ENCODE measurements at regions not wholly inside any gene's neighbourhood (a gene's known extent, or its start where the extent isn't known, plus 50 kb on each side); places are given as distances from the start of the nearest gene placed in this dataset.

DNA sequence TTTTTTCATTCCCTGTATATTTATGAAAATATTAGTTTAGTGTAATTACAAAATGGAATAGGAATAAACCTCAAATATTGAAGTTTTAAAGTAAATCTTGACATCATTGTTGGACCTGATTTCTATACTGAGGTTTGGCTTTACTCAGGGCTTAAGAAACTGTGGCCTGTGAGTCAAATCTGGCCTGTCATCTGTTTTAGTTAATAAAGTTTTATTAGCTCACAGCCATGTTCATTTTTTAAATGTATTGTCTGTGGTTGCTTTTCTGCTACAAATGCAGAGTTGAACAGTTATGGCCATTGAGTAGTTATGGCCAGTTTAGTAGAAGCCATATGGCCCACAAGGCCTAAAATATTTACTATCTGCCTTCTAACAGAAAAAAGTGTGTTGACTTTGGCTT is 80.7 kb downstream of the DIPK2A start:
- H3K4me1 Mint-ChIP-seq = peaks cover 10% of the 10 kb centered on the region; the same call in 2 of the 3 replicates
- no peaks in the 10 kb centered on the region for H3K36me3 Mint-ChIP-seq (ENCODE audit: low read depth)

DNA sequence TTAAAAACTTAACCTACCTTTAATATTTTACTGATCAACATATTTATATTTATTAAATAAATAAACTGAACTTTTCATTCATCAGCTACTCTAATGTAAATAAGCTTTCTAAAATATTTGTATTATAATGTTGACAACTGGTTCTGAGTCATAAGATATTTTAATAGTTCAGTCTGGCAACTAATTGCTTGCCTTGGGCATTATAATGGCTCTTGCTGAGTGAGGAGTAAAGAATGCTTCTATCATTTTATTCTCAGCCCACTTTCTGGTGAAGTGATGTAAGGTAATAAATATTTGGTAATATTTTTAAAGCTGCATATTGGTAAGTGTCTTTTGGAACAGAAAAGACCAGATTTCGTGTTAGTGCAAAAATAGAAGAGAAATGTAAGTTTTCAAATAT is 81.5 kb downstream of the DIPK2A start:
- DNase-seq (ENCODE audit: low spot score) = no peak
- Histone ChIP-seq H3K4me1 (ENCODE audit: insufficient read depth) (peaks cover 5% of the 10 kb centered on the region; the same call in 1 of the 2 replicates), H3K4me2 (no peak overlapping the region)
- TF ChIP-seq, protein P1, sequence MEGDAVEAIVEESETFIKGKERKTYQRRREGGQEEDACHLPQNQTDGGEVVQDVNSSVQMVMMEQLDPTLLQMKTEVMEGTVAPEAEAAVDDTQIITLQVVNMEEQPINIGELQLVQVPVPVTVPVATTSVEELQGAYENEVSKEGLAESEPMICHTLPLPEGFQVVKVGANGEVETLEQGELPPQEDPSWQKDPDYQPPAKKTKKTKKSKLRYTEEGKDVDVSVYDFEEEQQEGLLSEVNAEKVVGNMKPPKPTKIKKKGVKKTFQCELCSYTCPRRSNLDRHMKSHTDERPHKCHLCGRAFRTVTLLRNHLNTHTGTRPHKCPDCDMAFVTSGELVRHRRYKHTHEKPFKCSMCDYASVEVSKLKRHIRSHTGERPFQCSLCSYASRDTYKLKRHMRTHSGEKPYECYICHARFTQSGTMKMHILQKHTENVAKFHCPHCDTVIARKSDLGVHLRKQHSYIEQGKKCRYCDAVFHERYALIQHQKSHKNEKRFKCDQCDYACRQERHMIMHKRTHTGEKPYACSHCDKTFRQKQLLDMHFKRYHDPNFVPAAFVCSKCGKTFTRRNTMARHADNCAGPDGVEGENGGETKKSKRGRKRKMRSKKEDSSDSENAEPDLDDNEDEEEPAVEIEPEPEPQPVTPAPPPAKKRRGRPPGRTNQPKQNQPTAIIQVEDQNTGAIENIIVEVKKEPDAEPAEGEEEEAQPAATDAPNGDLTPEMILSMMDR (conservative IDR thresholded peaks at IDR 0.05; ENCODE audit: low read depth in 2 of 2) = no peak
- TF ChIP-seq ZNF114 (CRISPR knock-in tag; IDR thresholded peaks at IDR 0.05) = no peak
- no peak for TF ChIP-seq NANOG (IDR thresholded peaks at IDR 0.05; ENCODE audit: borderline replicate concordance)
- TF ChIP-seq JUNB (IDR thresholded peaks at IDR 0.05; ENCODE audit: unreplicated experiment) = no peak
- TF ChIP-seq CREB1 (CRISPR knock-in tag; IDR thresholded peaks at IDR 0.05; ENCODE audit: low read depth) = no peak
- TF ChIP-seq ZNF331 (CRISPR knock-in tag; IDR thresholded peaks at IDR 0.05; ENCODE audit: low read depth) = no peak
- TF ChIP-seq EZH2phosphoT487 (IDR thresholded peaks at IDR 0.05; ENCODE audit: unreplicated experiment) = no peak
- TF ChIP-seq POLR2AphosphoS5 (IDR thresholded peaks at IDR 0.05; ENCODE audit: low read depth) = no peak

More for the DNA sequence above, 80.7 kb downstream of the DIPK2A start:
- TF ChIP-seq STAT1 (IDR thresholded peaks at IDR 0.05; ENCODE audit: unreplicated experiment) = no peak
- TF ChIP-seq NANOG (IDR thresholded peaks at IDR 0.05; ENCODE audit: borderline replicate concordance) = no peak
- TF ChIP-seq, protein P2, sequence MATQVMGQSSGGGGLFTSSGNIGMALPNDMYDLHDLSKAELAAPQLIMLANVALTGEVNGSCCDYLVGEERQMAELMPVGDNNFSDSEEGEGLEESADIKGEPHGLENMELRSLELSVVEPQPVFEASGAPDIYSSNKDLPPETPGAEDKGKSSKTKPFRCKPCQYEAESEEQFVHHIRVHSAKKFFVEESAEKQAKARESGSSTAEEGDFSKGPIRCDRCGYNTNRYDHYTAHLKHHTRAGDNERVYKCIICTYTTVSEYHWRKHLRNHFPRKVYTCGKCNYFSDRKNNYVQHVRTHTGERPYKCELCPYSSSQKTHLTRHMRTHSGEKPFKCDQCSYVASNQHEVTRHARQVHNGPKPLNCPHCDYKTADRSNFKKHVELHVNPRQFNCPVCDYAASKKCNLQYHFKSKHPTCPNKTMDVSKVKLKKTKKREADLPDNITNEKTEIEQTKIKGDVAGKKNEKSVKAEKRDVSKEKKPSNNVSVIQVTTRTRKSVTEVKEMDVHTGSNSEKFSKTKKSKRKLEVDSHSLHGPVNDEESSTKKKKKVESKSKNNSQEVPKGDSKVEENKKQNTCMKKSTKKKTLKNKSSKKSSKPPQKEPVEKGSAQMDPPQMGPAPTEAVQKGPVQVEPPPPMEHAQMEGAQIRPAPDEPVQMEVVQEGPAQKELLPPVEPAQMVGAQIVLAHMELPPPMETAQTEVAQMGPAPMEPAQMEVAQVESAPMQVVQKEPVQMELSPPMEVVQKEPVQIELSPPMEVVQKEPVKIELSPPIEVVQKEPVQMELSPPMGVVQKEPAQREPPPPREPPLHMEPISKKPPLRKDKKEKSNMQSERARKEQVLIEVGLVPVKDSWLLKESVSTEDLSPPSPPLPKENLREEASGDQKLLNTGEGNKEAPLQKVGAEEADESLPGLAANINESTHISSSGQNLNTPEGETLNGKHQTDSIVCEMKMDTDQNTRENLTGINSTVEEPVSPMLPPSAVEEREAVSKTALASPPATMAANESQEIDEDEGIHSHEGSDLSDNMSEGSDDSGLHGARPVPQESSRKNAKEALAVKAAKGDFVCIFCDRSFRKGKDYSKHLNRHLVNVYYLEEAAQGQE (IDR thresholded peaks at IDR 0.05; ENCODE audit: unreplicated experiment) = no peak
- no peak for TF ChIP-seq ZNF114 (CRISPR knock-in tag; IDR thresholded peaks at IDR 0.05)
- TF ChIP-seq, protein P1 (conservative IDR thresholded peaks at IDR 0.05; ENCODE audit: low read depth in 2 of 2) = no peak
- Mint-ChIP-seq H3K27me3 (ENCODE audit: insufficient read depth, low read depth, poor library complexity) (no peaks in the 10 kb centered on the region), H3K4me3 (no peak overlapping the region), H3K9me3 (no peaks in the 10 kb centered on the region), H3K27ac (no peak overlapping the region)
- DNase-seq (ENCODE audit: low spot score) (no peak), ATAC-seq (no peak)
- no peak overlapping the region for H3K4me3 ChIP-seq
- H3K36me3 ChIP-seq (ENCODE audit: insufficient read depth) = no peaks in the 10 kb centered on the region
- H3K79me2 ChIP-seq (replicated peaks; ENCODE audit: insufficient read depth) = no peaks in the 10 kb centered on the region
- H3K27me3 ChIP-seq (ENCODE audit: insufficient read depth) = no peaks in the 10 kb centered on the region
- H3F3A ChIP-seq (replicated peaks; ENCODE audit: low read depth) = no peaks in the 10 kb centered on the region
- no peak overlapping the region for H3K4me2 ChIP-seq
- H3K9me2 ChIP-seq (ENCODE audit: insufficient read depth) = no peaks in the 10 kb centered on the region; the same call in none of the 2 replicates
- no peak overlapping the region for H3K27ac ChIP-seq (ENCODE audit: low read depth)
- peaks cover 5% of the 10 kb centered on the region; the same call in 1 of the 2 replicates for H3K4me1 ChIP-seq (ENCODE audit: insufficient read depth)
- H2AFZ ChIP-seq = no peak overlapping the region
- no peaks in the 10 kb centered on the region for H4K20me1 ChIP-seq (replicated peaks; ENCODE audit: insufficient read depth)

More for the DNA sequence above, 81.5 kb downstream of the DIPK2A start:
- H3K9me3 Mint-ChIP-seq = no peaks in the 10 kb centered on the region
- Histone ChIP-seq H4K20me1 (replicated peaks; ENCODE audit: insufficient read depth) (no peaks in the 10 kb centered on the region), H2AFZ (no peak overlapping the region), H3K9me2 (ENCODE audit: insufficient read depth) (no peaks in the 10 kb centered on the region; the same call in none of the 2 replicates), H3K79me2 (replicated peaks; ENCODE audit: insufficient read depth) (no peaks in the 10 kb centered on the region), H3K27me3 (ENCODE audit: insufficient read depth) (no peaks in the 10 kb centered on the region), H3K36me3 (ENCODE audit: insufficient read depth) (no peaks in the 10 kb centered on the region), H3K4me3 (no peak overlapping the region), H3K27ac (ENCODE audit: low read depth) (no peak overlapping the region), H3F3A (replicated peaks; ENCODE audit: low read depth) (no peaks in the 10 kb centered on the region)
- H3K4me3 Mint-ChIP-seq = no peak overlapping the region
- H3K4me1 Mint-ChIP-seq = peaks cover 13% of the 10 kb centered on the region; the same call in 2 of the 3 replicates
- no peaks in the 10 kb centered on the region for H3K36me3 Mint-ChIP-seq (ENCODE audit: low read depth)
- no peaks in the 10 kb centered on the region for H3K27me3 Mint-ChIP-seq (ENCODE audit: insufficient read depth, low read depth, poor library complexity)
- no peak for ATAC-seq
- H3K27ac Mint-ChIP-seq = no peak overlapping the region
